ENCODE measurements at regions not wholly inside any gene's neighbourhood (a gene's known extent, or its start where the extent isn't known, plus 50 kb on each side); places are given as distances from the start of the nearest gene placed in this dataset.

GRCh38 chr2:6072276-6072675, 380.1 kb downstream of the SOX11 start:
- ATAC-seq (no peak), DNase-seq (ENCODE audit: low spot score) (no peak), FAIRE-seq (no peak)
- TF ChIP-seq TMF1 (CRISPR knock-in tag; IDR thresholded peaks at IDR 0.05; ENCODE audit: low read depth) (no peak), ZNF10 (CRISPR knock-in tag; IDR thresholded peaks at IDR 0.05; ENCODE audit: borderline replicate concordance, low read depth) (no peak)
- no peak overlapping the region for H3K4me3 ChIP-seq (replicated peaks in 1 of 3; ENCODE audit: insufficient read depth in 1 of 3, low read depth in 2 of 3, low read length in 3 of 3)
- H2AFZ ChIP-seq (ENCODE audit: low read length) = no peak overlapping the region
- WGBS (ENCODE audit: low lambda C conversion rate) = 33% methylated on average over 5 of the region's 5 CpGs
- POLR2A ChIA-PET = no interaction called here
- H3K79me2 ChIP-seq (ENCODE audit: insufficient read depth, low read length) = no peaks in the 10 kb centered on the region
- no peaks in the 10 kb centered on the region for H3K4me1 ChIP-seq (ENCODE audit: insufficient read depth, low read length)
- no peaks in the 10 kb centered on the region for H3K27me3 ChIP-seq (ENCODE audit: control insufficient read depth in 1 of 2, insufficient read depth in 2 of 2, low read length in 2 of 2)
- H3K27ac ChIP-seq (ENCODE audit: extremely low read length, insufficient read depth, low read length) = no peak overlapping the region
- peaks cover 5% of the 10 kb centered on the region; the same call in 1 of the 2 replicates for H3K9me3 ChIP-seq (ENCODE audit: low read length)
- BruUV-seq (replicated peaks) = no TSS peak
- no peak overlapping the region for H3K9ac ChIP-seq (ENCODE audit: insufficient read depth, low read depth, low read length)
- no peaks in the 10 kb centered on the region for H4K20me1 ChIP-seq (ENCODE audit: insufficient read depth, low read length)
- CTCF ChIA-PET (ENCODE audit: low intra/inter-chr PET ratio, low total read pairs) = no interaction called here
- intact Hi-C loops (cut with micrococcal nuclease; ENCODE audit: unreplicated experiment) = no loop called here
- H3K4me2 ChIP-seq (ENCODE audit: low read depth, low read length) = no peak overlapping the region
- in situ Hi-C loops (cut with HindIII; ENCODE audit: extremely low pct_ligation_motif_present, low pct_unique_long_range_greater_than_20kb) = no loop called here
- no peaks in the 10 kb centered on the region for H3K36me3 ChIP-seq (replicated peaks in 1 of 2; ENCODE audit: control insufficient read depth in 1 of 2, insufficient read depth in 2 of 2, low read length in 2 of 2)

- TF ChIP-seq RBFOX2 (IDR thresholded peaks at IDR 0.05; ENCODE audit: low read depth, low read length) (no peak), CREB1 (IDR thresholded peaks at IDR 0.05) (no peak), CREB1 (CRISPR knock-in tag; IDR thresholded peaks at IDR 0.05) (no peak), ZBTB43 (CRISPR knock-in tag; conservative IDR thresholded peaks at IDR 0.05) (no peak), ZNF30 (CRISPR knock-in tag; IDR thresholded peaks at IDR 0.05) (no peak), PREB (CRISPR knock-in tag; IDR thresholded peaks at IDR 0.05) (no peak), DDIT3 (CRISPR knock-in tag; IDR thresholded peaks at IDR 0.05) (no peak), THAP9 (CRISPR knock-in tag; IDR thresholded peaks at IDR 0.05; ENCODE audit: borderline replicate concordance) (no peak), ADNP (CRISPR knock-in tag; IDR thresholded peaks at IDR 0.05) (no peak), NKX3-1 (CRISPR knock-in tag; IDR thresholded peaks at IDR 0.05) (no peak), ISX (CRISPR knock-in tag; conservative IDR thresholded peaks at IDR 0.05) (no peak)
- no TSS peak for BruUV-seq (replicated peaks)
- CTCF ChIA-PET (ENCODE audit: low intra/inter-chr PET ratio, low total read pairs) = no interaction called here
Measured at GRCh38 chr2:6072768-6073167, 380.6 kb downstream of the SOX11 start.

More at GRCh38 chr2:6072768-6073167, 380.6 kb downstream of the SOX11 start:
- POLR2A ChIA-PET = no interaction called here
- no peaks in the 10 kb centered on the region for H3K79me2 ChIP-seq (ENCODE audit: insufficient read depth, low read length)
- no peak overlapping the region for H3K27ac ChIP-seq (ENCODE audit: extremely low read length, insufficient read depth, low read length)
- no peak overlapping the region for H3K4me2 ChIP-seq (ENCODE audit: low read depth, low read length)
- no peak overlapping the region for H2AFZ ChIP-seq (ENCODE audit: low read length)
- H3K9ac ChIP-seq (ENCODE audit: insufficient read depth, low read depth, low read length) = no peak overlapping the region
- peaks cover 7% of the 10 kb centered on the region; the same call in 1 of the 2 replicates for H3K9me3 ChIP-seq (ENCODE audit: low read length)
- FAIRE-seq (no peak), DNase-seq (ENCODE audit: low spot score) (no peak), ATAC-seq (no peak)
- no peak overlapping the region for H3K4me3 ChIP-seq (replicated peaks in 1 of 3; ENCODE audit: insufficient read depth in 1 of 3, low read depth in 2 of 3, low read length in 3 of 3)
- WGBS (ENCODE audit: low lambda C conversion rate) = 1% methylated on average over 3 of the region's 3 CpGs
- no peaks in the 10 kb centered on the region for H3K27me3 ChIP-seq (ENCODE audit: control insufficient read depth in 1 of 2, insufficient read depth in 2 of 2, low read length in 2 of 2)
- intact Hi-C loops (cut with micrococcal nuclease; ENCODE audit: unreplicated experiment) = no loop called here
- no peaks in the 10 kb centered on the region for H3K4me1 ChIP-seq (ENCODE audit: insufficient read depth, low read length)
- no peaks in the 10 kb centered on the region for H4K20me1 ChIP-seq (ENCODE audit: insufficient read depth, low read length)
- H3K36me3 ChIP-seq (replicated peaks in 1 of 2; ENCODE audit: control insufficient read depth in 1 of 2, insufficient read depth in 2 of 2, low read length in 2 of 2) = no peaks in the 10 kb centered on the region
- in situ Hi-C loops (cut with HindIII; ENCODE audit: extremely low pct_ligation_motif_present, low pct_unique_long_range_greater_than_20kb) = no loop called here

Measured in HepG2 (cell line).